ENCODE measurements at regions not wholly inside any gene's neighbourhood (a gene's known extent, or its start where the extent isn't known, plus 50 kb on each side); places are given as distances from the start of the nearest gene placed in this dataset.

GRCh38 chr11:80993536-80993935, 1552.7 kb upstream of the TENM4 start:
- TF ChIP-seq, protein P1, sequence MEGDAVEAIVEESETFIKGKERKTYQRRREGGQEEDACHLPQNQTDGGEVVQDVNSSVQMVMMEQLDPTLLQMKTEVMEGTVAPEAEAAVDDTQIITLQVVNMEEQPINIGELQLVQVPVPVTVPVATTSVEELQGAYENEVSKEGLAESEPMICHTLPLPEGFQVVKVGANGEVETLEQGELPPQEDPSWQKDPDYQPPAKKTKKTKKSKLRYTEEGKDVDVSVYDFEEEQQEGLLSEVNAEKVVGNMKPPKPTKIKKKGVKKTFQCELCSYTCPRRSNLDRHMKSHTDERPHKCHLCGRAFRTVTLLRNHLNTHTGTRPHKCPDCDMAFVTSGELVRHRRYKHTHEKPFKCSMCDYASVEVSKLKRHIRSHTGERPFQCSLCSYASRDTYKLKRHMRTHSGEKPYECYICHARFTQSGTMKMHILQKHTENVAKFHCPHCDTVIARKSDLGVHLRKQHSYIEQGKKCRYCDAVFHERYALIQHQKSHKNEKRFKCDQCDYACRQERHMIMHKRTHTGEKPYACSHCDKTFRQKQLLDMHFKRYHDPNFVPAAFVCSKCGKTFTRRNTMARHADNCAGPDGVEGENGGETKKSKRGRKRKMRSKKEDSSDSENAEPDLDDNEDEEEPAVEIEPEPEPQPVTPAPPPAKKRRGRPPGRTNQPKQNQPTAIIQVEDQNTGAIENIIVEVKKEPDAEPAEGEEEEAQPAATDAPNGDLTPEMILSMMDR (conservative IDR thresholded peaks at IDR 0.05; ENCODE audit: low read length), result no peak
- no peak for TF ChIP-seq EZH2phosphoT487 (IDR thresholded peaks at IDR 0.05; ENCODE audit: borderline replicate concordance, low read depth, low read length)
